Neural cell (in vitro differentiated cells): ENCODE measurements at regions not wholly inside any gene's neighbourhood (a gene's known extent, or its start where the extent isn't known, plus 50 kb on each side); places are given as distances from the start of the nearest gene placed in this dataset.

Source experiments
- H2AFZ ChIP-seq: fragments of 200-600, 300-800 bp; sonication (generic), shearing (Covaris generic); 2 replicates; pipeline ENCODE4 v1.6.0; 2014; ENCODE audit warnings: low read depth, mild to moderate bottlenecking, antibody characterized with exemption, low read length, moderate library complexity
- H3F3A ChIP-seq: fragments of 200-600 bp; shearing (Covaris generic); 2 replicates; pipeline ENCODE4 v1.6.1; 2016; ENCODE audit warnings: mild to moderate bottlenecking, moderate library complexity, mixed read lengths, antibody characterized with exemption, low read length; ENCODE audit not compliant: insufficient read depth, poor library complexity, severe bottlenecking
- H3K27ac ChIP-seq: fragments of 200-600, 300-800 bp; sonication (generic), shearing (Covaris generic); 2 replicates; pipeline ENCODE4 v1.5.1; 2014; ENCODE audit warnings: mild to moderate bottlenecking, low read length, moderate library complexity
- H3K27me3 ChIP-seq: fragments of 300-800, 200-600 bp; sonication (generic), shearing (Covaris generic); 2 replicates; pipeline ENCODE4 v1.6.0; 2014; ENCODE audit warnings: mild to moderate bottlenecking, low read depth, low read length, moderate library complexity; ENCODE audit not compliant: insufficient read depth
- H3K36me3 ChIP-seq: fragments of 300-800, 200-600 bp; sonication (generic), shearing (Covaris generic); 2 replicates; pipeline ENCODE4 v1.5.1; 2014; ENCODE audit warnings: mild to moderate bottlenecking, antibody characterized with exemption, low read length, moderate library complexity; ENCODE audit not compliant: insufficient read depth
- H3K4me2 ChIP-seq: fragments of 300-800, 200-600 bp; sonication (generic), shearing (Covaris generic); 2 replicates; pipeline ENCODE4 v1.6.0; 2014; ENCODE audit warnings: mild to moderate bottlenecking, low read length
- H3K4me3 ChIP-seq: fragments of 300-800, 200-600 bp; sonication (generic), shearing (Covaris generic); 2 replicates; pipeline ENCODE4 v1.5.1; 2014; ENCODE audit warnings: mild to moderate bottlenecking, low read length, moderate library complexity
- H3K79me2 ChIP-seq: fragments of 200-600 bp; shearing (Covaris generic); replicated peaks from 2 replicates; pipeline ENCODE4 v1.6.0; 2014; ENCODE audit warnings: mild to moderate bottlenecking, low read length, moderate library complexity; ENCODE audit not compliant: insufficient read depth
- H3K9ac ChIP-seq: fragments of 300-800, 200-600 bp; sonication (generic), shearing (Covaris generic); 2 replicates; pipeline ENCODE4 v1.6.1; 2016; ENCODE audit warnings: mild to moderate bottlenecking, low read length, mixed read lengths
- H3K9me2 ChIP-seq: fragments of 200-600 bp; shearing (Covaris generic); 2 replicates; pipeline ENCODE4 v1.6.1; 2016; ENCODE audit warnings: mild to moderate bottlenecking, low read length, mixed read lengths; ENCODE audit not compliant: insufficient read depth
- H3K9me3 ChIP-seq: fragments of 200-600, 300-800 bp; sonication (generic), shearing (Covaris generic); 2 replicates; pipeline ENCODE4 v1.6.1; 2016; ENCODE audit warnings: mild to moderate bottlenecking, mixed run types, low read length, moderate library complexity, mixed read lengths
- H4K20me1 ChIP-seq: fragments of 200-600 bp; shearing (Covaris generic); 2 replicates; pipeline ENCODE4 v1.6.1; 2016; ENCODE audit warnings: mild to moderate bottlenecking, mixed run types; ENCODE audit not compliant: insufficient read depth
- CTCF ChIP-seq: fragments of 450-650 bp; IDR thresholded peaks from 2 replicates; pipeline ENCODE4 v1.5.1; 2014; ENCODE audit warnings: antibody characterized with exemption, mild to moderate bottlenecking, moderate library complexity; ENCODE audit not compliant: poor library complexity, severe bottlenecking
- EP300 ChIP-seq: fragments of 450-650 bp; conservative IDR thresholded peaks from 2 replicates; pipeline ENCODE4 v1.6.1; 2014; ENCODE audit warnings: antibody characterized with exemption, mild to moderate bottlenecking, moderate library complexity; ENCODE audit not compliant: poor library complexity, severe bottlenecking
- EZH2 ChIP-seq: fragments of 200-600, 300-800 bp; shearing (Covaris generic), sonication (generic); IDR thresholded peaks from 2 replicates; pipeline ENCODE4 v1.6.1; 2014; ENCODE audit warnings: antibody characterized with exemption, low read length, borderline replicate concordance, mild to moderate bottlenecking; ENCODE audit not compliant: insufficient read depth, poor library complexity, severe bottlenecking
- MXI1 ChIP-seq: fragments of 450-650 bp; conservative IDR thresholded peaks from 2 replicates; pipeline ENCODE4 v1.6.1; 2014; ENCODE audit warnings: antibody characterized with exemption, mild to moderate bottlenecking; ENCODE audit not compliant: poor library complexity, severe bottlenecking
- POLR2AphosphoS5 ChIP-seq: IDR thresholded peaks from 2 replicates; pipeline ENCODE4 v1.6.1; 2012
- RAD21 ChIP-seq: fragments of 450-650 bp; conservative IDR thresholded peaks from 2 replicates; pipeline ENCODE4 v1.6.1; 2014; ENCODE audit warnings: antibody characterized with exemption, mild to moderate bottlenecking, moderate library complexity
- REST ChIP-seq: IDR thresholded peaks from 2 replicates; pipeline ENCODE4 v1.6.1; 2012; ENCODE audit warnings: borderline replicate concordance
- SMC3 ChIP-seq: fragments of 450-650 bp; conservative IDR thresholded peaks from 2 replicates; pipeline ENCODE4 v1.6.1; 2014; ENCODE audit warnings: antibody characterized with exemption, mild to moderate bottlenecking, moderate library complexity; ENCODE audit not compliant: poor library complexity
- TAF1 ChIP-seq: IDR thresholded peaks from 2 replicates; pipeline ENCODE4 v1.6.1; 2012; ENCODE audit warnings: low read depth

- Histone ChIP-seq H3K9me3 (no peaks in the 10 kb centered on the region), H3K9me2 (no peaks in the 10 kb centered on the region), H3K4me2 (no peak overlapping the region), H3F3A (no peaks in the 10 kb centered on the region), H3K4me3 (no peak overlapping the region), H3K36me3 (no peaks in the 10 kb centered on the region), H3K27ac (no peak overlapping the region), H2AFZ (no peak overlapping the region), H3K27me3 (no peaks in the 10 kb centered on the region), H3K79me2 (no peaks in the 10 kb centered on the region), H3K9ac (no peak overlapping the region), H4K20me1 (no peaks in the 10 kb centered on the region)
- TF ChIP-seq EP300 (no peak), SMC3 (no peak), CTCF (no peak)
Measured at GRCh38 chr5:57559110-57559635, 76.6 kb upstream of the ACTBL2 start.

DNA sequence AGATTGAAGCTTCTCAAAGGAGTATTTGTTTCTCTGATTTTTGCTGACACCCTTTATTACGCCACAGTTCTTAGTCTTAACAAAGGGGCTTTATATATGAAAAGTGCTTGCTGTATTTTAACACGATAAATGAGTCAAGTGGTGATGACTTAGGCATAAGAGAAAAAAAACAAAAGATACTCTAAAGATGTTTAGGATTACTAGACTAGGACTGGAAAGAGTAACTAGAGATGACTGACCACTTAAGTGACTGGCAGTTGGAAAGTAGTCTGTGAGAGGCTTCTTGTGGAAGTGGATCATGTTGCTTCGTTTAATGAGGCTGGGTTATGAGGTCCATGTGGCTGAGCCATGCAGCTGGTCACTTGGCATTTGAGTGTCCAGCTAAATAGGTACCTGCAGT lies 69.4 kb upstream of the ACTBL2 start:
- H3K9me3 ChIP-seq = no peaks in the 10 kb centered on the region
- no peak for TF ChIP-seq CTCF
- no peaks in the 10 kb centered on the region for H4K20me1 ChIP-seq
- no peaks in the 10 kb centered on the region for H3K9me2 ChIP-seq
- H3K27me3 ChIP-seq = no peaks in the 10 kb centered on the region
- H2AFZ ChIP-seq = no peak overlapping the region
- H3K4me3 ChIP-seq = no peak overlapping the region
- H3K9ac ChIP-seq = no peak overlapping the region
- H3F3A ChIP-seq = no peaks in the 10 kb centered on the region
- no peaks in the 10 kb centered on the region for H3K79me2 ChIP-seq
- H3K27ac ChIP-seq = no peak overlapping the region
- H3K36me3 ChIP-seq = no peaks in the 10 kb centered on the region
- H3K4me2 ChIP-seq = no peak overlapping the region

GRCh38 chr5:57551251-57551650 lies 68.6 kb upstream of the ACTBL2 start:
- no peaks in the 10 kb centered on the region for H3K36me3 ChIP-seq
- TF ChIP-seq REST (no peak), POLR2AphosphoS5 (no peak), EZH2 (no peak), MXI1 (no peak), TAF1 (no peak), SMC3 (no peak), RAD21 (no peak)
- no peak overlapping the region for H3K4me2 ChIP-seq
- no peaks in the 10 kb centered on the region for H3K79me2 ChIP-seq
- H3K9ac ChIP-seq = no peak overlapping the region
- H3K9me3 ChIP-seq = no peaks in the 10 kb centered on the region
- H3K4me3 ChIP-seq = no peak overlapping the region
- no peaks in the 10 kb centered on the region for H3K27me3 ChIP-seq
- H2AFZ ChIP-seq = no peak overlapping the region
- no peaks in the 10 kb centered on the region for H3K9me2 ChIP-seq
- H3F3A ChIP-seq = no peaks in the 10 kb centered on the region
- no peak overlapping the region for H3K27ac ChIP-seq
- H4K20me1 ChIP-seq = no peaks in the 10 kb centered on the region
